Upper lobe of left lung (tissue), 6 donors: ENCODE measurements at regions not wholly inside any gene's neighbourhood (a gene's known extent, or its start where the extent isn't known, plus 50 kb on each side); places are given as distances from the start of the nearest gene placed in this dataset.
"Not testable (repeated sequence)": the region's sequence is repeated elsewhere in the genome, so short reads cannot be mapped to it uniquely, and the experiment has no call there.

ENCODE experiments used
- ATAC-seq, 2 donors: fragments of 200-7000 bp; cut with Tn5 transposase; one replicate each; pipeline ENCODE4 v1.9.1; 2022; ENCODE audit warnings: mild to moderate bottlenecking in 2 of 2, moderate library complexity in 2 of 2; ENCODE audit not compliant: low FRiP score in 2 of 2
- DNase-seq, 2 donors: peaks; one replicate each; pipeline ENCODE4 v3.0.0-alpha.2; 2019 to 2020
- H3K27ac ChIP-seq, 4 donors: fragments of 200-600 bp; sonication (generic); one replicate each; pipeline ENCODE4 v1.5.1; 2016 to 2019
- H3K27me3 ChIP-seq, 4 donors: fragments of 200-600 bp; sonication (generic); one replicate each; pipeline ENCODE4 v1.5.1; 2017 to 2019
- H3K36me3 ChIP-seq, 4 donors: fragments of 200-600 bp; sonication (generic); one replicate each; pipeline ENCODE4 v1.5.1; 2016 to 2019
- H3K4me1 ChIP-seq, 4 donors: fragments of 200-600 bp; sonication (generic); one replicate each; pipeline ENCODE4 v1.5.1; 2018 to 2019
- H3K4me3 ChIP-seq, 4 donors: fragments of 200-600 bp; sonication (generic); one replicate each; pipeline ENCODE4 v1.5.1; 2017 to 2019; ENCODE audit warnings: mild to moderate bottlenecking in 2 of 4, moderate library complexity in 1 of 4
- H3K9me3 ChIP-seq, 4 donors: fragments of 200-600 bp; sonication (generic); one replicate each; pipeline ENCODE4 v1.5.1; 2018 to 2019
- CTCF ChIP-seq, 6 experiments: fragments of 450-650 bp in 4 of 6; fragments of 200-600 bp in 2 of 6; sonication (generic) in 2 of 6; IDR thresholded peaks; one replicate each; pipeline ENCODE4 v1.5.1; 2016 to 2019; ENCODE audit warnings: antibody characterized with exemption in 6 of 6
- EP300 ChIP-seq, 4 donors: sonication (generic); formaldehyde crosslinking; IDR thresholded peaks; one replicate each; pipeline ENCODE4 v1.5.1; 2017; ENCODE audit warnings: antibody characterized with exemption in 4 of 4, control low read depth in 2 of 4
- POLR2A ChIP-seq, 4 donors: fragments of 450-650 bp; IDR thresholded peaks; one replicate each; pipeline ENCODE4 v1.5.1; 2016 to 2017; ENCODE audit warnings: antibody characterized with exemption in 4 of 4, mild to moderate bottlenecking in 2 of 4
- POLR2AphosphoS5 ChIP-seq, 2 donors: sonication (generic); formaldehyde crosslinking; IDR thresholded peaks; one replicate each; pipeline ENCODE4 v1.5.1; 2017; ENCODE audit warnings: antibody characterized with exemption in 2 of 2
- WGBS, 2 donors: methylation state at CpG; one replicate each; pipeline ENCODE4 v1.1.5; 2017 to 2018; 5-methylcytosine and 5-hydroxymethylcytosine counted together
- donor health status: DM: no; HTN: no; CAD: no; lungs with moderate emphysema.
- donor health status: DM: no; HTN: yes; CAD: no; lungs with severe emphysema.

GRCh38 chr1:204791453-204792353 lies 79.0 kb upstream of the NFASC start:
- peak; percentile 78 to 81 for ATAC-seq
- DNase-seq = peak in 1 of 2 donors; percentile 61
- Histone ChIP-seq H3K27me3 (no peaks in the 10 kb centered on the region), H3K4me3 (no peak overlapping the region), H3K36me3 (no peaks in the 10 kb centered on the region), H3K4me1 (no peaks in the 10 kb centered on the region), H3K9me3 (no peaks in the 10 kb centered on the region), H3K27ac (no peak overlapping the region)
- WGBS, 2 donors = 28 to 35% methylated on average over 15 of the region's 15 CpGs
- TF ChIP-seq CTCF (IDR thresholded peaks at IDR 0.05) (peak in 5 of 6 experiments; percentile 17 to 71 (median 53)), POLR2A (IDR thresholded peaks at IDR 0.05) (no peak), POLR2AphosphoS5 (IDR thresholded peaks at IDR 0.05) (no peak), EP300 (IDR thresholded peaks at IDR 0.05) (no peak)

GRCh38 chr1:204792354-204792692 lies 78.3 kb upstream of the NFASC start:
- no peaks in the 10 kb centered on the region for H3K27me3 ChIP-seq
- TF ChIP-seq POLR2A (IDR thresholded peaks at IDR 0.05) (no peak), POLR2AphosphoS5 (IDR thresholded peaks at IDR 0.05) (no peak), EP300 (IDR thresholded peaks at IDR 0.05) (no peak), CTCF (IDR thresholded peaks at IDR 0.05) (no peak)

GRCh38 chr1:204793259-204793914 lies 77.3 kb upstream of the NFASC start:
- Histone ChIP-seq H3K4me3 (no peak overlapping the region), H3K4me1 (no peaks in the 10 kb centered on the region), H3K36me3 (no peaks in the 10 kb centered on the region), H3K27ac (no peak overlapping the region), H3K27me3 (no peaks in the 10 kb centered on the region), H3K9me3 (no peaks in the 10 kb centered on the region)
- no peak for TF ChIP-seq EP300 (IDR thresholded peaks at IDR 0.05)
- no peak for TF ChIP-seq POLR2A (IDR thresholded peaks at IDR 0.05)
- TF ChIP-seq POLR2AphosphoS5 (IDR thresholded peaks at IDR 0.05) = no peak
- TF ChIP-seq CTCF (IDR thresholded peaks at IDR 0.05) = no peak
- WGBS, 2 donors = 78 to 82% methylated on average over 7 of the region's 7 CpGs
- DNase-seq (no peak), ATAC-seq (no peak)

More at GRCh38 chr1:204792354-204792692, 78.3 kb upstream of the NFASC start:
- H3K4me3 ChIP-seq = no peak overlapping the region
- 70 to 71% methylated on average over 6 of the region's 6 CpGs for WGBS, 2 donors
- DNase-seq (no peak), ATAC-seq (no peak)
- H3K4me1 ChIP-seq = no peaks in the 10 kb centered on the region
- H3K9me3 ChIP-seq = no peaks in the 10 kb centered on the region
- H3K27ac ChIP-seq = no peak overlapping the region
- H3K36me3 ChIP-seq = no peaks in the 10 kb centered on the region

- not testable (repeated sequence) for H3K4me1 ChIP-seq, H3K9me3 ChIP-seq, H3K4me3 ChIP-seq
Measured at GRCh38 chr1:204796886-204797285, 73.8 kb upstream of the NFASC start.

DNA sequence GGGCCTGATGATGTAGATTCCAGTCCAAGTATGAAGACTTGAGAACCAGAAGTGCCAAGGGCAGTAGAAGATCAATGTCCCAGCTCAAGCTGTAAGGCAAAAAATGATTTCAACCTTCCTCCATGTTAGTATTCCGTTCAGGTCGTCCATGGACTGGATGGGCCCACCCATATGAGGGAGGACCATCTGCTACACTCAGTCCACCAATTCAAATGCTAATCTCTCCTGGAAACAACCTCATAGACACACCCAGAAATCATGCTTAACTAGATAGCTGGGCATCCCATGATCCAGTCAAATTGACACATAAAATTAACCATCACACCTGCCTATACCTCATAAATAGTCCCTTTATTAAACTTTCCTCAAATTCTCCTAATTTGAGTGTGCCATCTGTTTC lies 73.3 kb upstream of the NFASC start:
- WGBS, 2 donors = 68 to 75% methylated on average over 2 of the region's 2 CpGs
- DNase-seq (no peak), ATAC-seq (no peak)
- Histone ChIP-seq H3K36me3 (no peaks in the 10 kb centered on the region), H3K9me3 (no peaks in the 10 kb centered on the region), H3K4me3 (no peak overlapping the region), H3K4me1 (no peaks in the 10 kb centered on the region), H3K27ac (no peak overlapping the region), H3K27me3 (no peaks in the 10 kb centered on the region)
- TF ChIP-seq EP300 (IDR thresholded peaks at IDR 0.05) (no peak), POLR2AphosphoS5 (IDR thresholded peaks at IDR 0.05) (no peak), POLR2A (IDR thresholded peaks at IDR 0.05) (no peak), CTCF (IDR thresholded peaks at IDR 0.05) (no peak)

More at GRCh38 chr1:204796886-204797285, 73.8 kb upstream of the NFASC start:
- H3K27ac ChIP-seq, H3K27me3 ChIP-seq, DNase-seq, H3K36me3 ChIP-seq, ATAC-seq: not testable (repeated sequence)
- WGBS, 2 donors = 93 to 100% methylated on average over 2 of the region's 2 CpGs
